HepG2 (cell line): ENCODE measurements at regions not wholly inside any gene's neighbourhood (a gene's known extent, or its start where the extent isn't known, plus 50 kb on each side); places are given as distances from the start of the nearest gene placed in this dataset.
"Not testable (repeated sequence)": the region's sequence is repeated elsewhere in the genome, so short reads cannot be mapped to it uniquely, and the experiment has no call there.

Experiments
- ATAC-seq: fragments of 200-7000 bp; cut with Tn5 transposase; 3 replicates; pipeline ENCODE4 v1.9.1; 2020; ENCODE audit warnings: mild to moderate bottlenecking, moderate library complexity
- BruUV-seq: library from RNA; stranded (reverse); fragments of 400-500 nt; replicated peaks from 2 replicates; lab custom pipeline; 2021; lab: Mats Ljungman, UMichigan
- CTCF ChIA-PET: fragments of 300-600 bp; formaldehyde crosslinking; extraction: SDS; loops from one replicate; lab custom pipeline; 2021; ENCODE audit warnings: low total read pairs, inconsistent platforms, low intra/inter-chr PET ratio; lab: Yijun Ruan, JAX
- POLR2A ChIA-PET: fragments of 350-600 bp; sonication (Branson Sonifier 250); formaldehyde crosslinking; loops from one replicate; lab custom pipeline; 2020; ENCODE audit warnings: antibody characterized with exemption, inconsistent platforms; lab: Yijun Ruan, JAX
- DNase-seq: peaks from one replicate; pipeline ENCODE4 v3.0.0-alpha.2; 2015; ENCODE audit warnings: low spot score
- FAIRE-seq: peaks from 3 replicates; lab custom pipeline; 2011; peaks lifted over from hg19 to GRCh38; lab: Jason Lieb, UNC
- H2AFZ ChIP-seq: one replicate; pipeline ENCODE4 v1.6.1; 2011; ENCODE audit warnings: low read length, inconsistent platforms
- H3K27ac ChIP-seq: fragments of 300-600 bp; 3 replicates; pipeline ENCODE4 v1.8.0; 2011; ENCODE audit warnings: mixed run types, mild to moderate bottlenecking, mixed read lengths, low read length, inconsistent platforms; ENCODE audit not compliant: insufficient read depth; ENCODE audit errors: extremely low read length
- H3K27me3 ChIP-seq, 2 experiments: fragments of 200-600 bp in 1 of 2; 2 replicates in 1 of 2; 3 replicates in 1 of 2; pipeline versions ENCODE4 v1.6.0 to v1.8.0; 2011; ENCODE audit warnings: low read length in 2 of 2, mild to moderate bottlenecking in 2 of 2, moderate library complexity in 2 of 2, inconsistent platforms in 1 of 2; ENCODE audit not compliant: insufficient read depth in 2 of 2, control insufficient read depth in 1 of 2
- H3K36me3 ChIP-seq, 2 experiments: fragments of 200-600 bp in 1 of 2; replicated peaks in 1 of 2; 2 replicates in 1 of 2; 3 replicates in 1 of 2; pipeline versions ENCODE4 v1.5.1 to v1.8.0; 2011; ENCODE audit warnings: low read length in 2 of 2, inconsistent platforms in 1 of 2; ENCODE audit not compliant: insufficient read depth in 2 of 2, control insufficient read depth in 1 of 2
- H3K4me1 ChIP-seq: 2 replicates; pipeline ENCODE4 v1.5.1; 2012; ENCODE audit warnings: low read length, inconsistent platforms; ENCODE audit not compliant: insufficient read depth
- H3K4me2 ChIP-seq: 2 replicates; pipeline ENCODE4 v1.6.0; 2011; ENCODE audit warnings: low read depth, low read length, inconsistent platforms
- H3K4me3 ChIP-seq, 3 experiments: fragments of 200-600 bp in 1 of 3; sonication (generic), shearing (Covaris generic) in 1 of 3; replicated peaks in 1 of 3; 2 replicates each; pipeline ENCODE4 v1.5.1; 2011 to 2016; ENCODE audit warnings: low read length in 3 of 3, inconsistent platforms in 2 of 3, low read depth in 2 of 3, mild to moderate bottlenecking in 2 of 3, control low read depth in 1 of 3, mixed read lengths in 1 of 3; ENCODE audit not compliant: insufficient read depth in 1 of 3
- H3K79me2 ChIP-seq: one replicate; pipeline ENCODE4 v1.6.1; 2011; ENCODE audit warnings: low read length, inconsistent platforms; ENCODE audit not compliant: insufficient read depth
- H3K9ac ChIP-seq: 2 replicates; pipeline ENCODE4 v1.6.0; 2011; ENCODE audit warnings: mild to moderate bottlenecking, low read depth, low read length, inconsistent platforms; ENCODE audit not compliant: insufficient read depth
- H3K9me3 ChIP-seq: 2 replicates; pipeline ENCODE4 v1.5.1; 2012; ENCODE audit warnings: mild to moderate bottlenecking, low read length
- H4K20me1 ChIP-seq: 2 replicates; pipeline ENCODE4 v1.6.0; 2011; ENCODE audit warnings: inconsistent platforms, mild to moderate bottlenecking, low read length, moderate library complexity; ENCODE audit not compliant: insufficient read depth
- DMAP1 ChIP-seq: IDR thresholded peaks from 2 replicates; pipeline ENCODE4 v1.6.1; 2016
- FOXK2 ChIP-seq: fragments of 450-650 bp; IDR thresholded peaks from 2 replicates; pipeline ENCODE4 v1.6.1; 2016
- GFI1 ChIP-seq: sonication (generic); formaldehyde crosslinking; IDR thresholded peaks from 2 replicates; pipeline ENCODE4 v1.5.0; 2020; ENCODE audit warnings: missing genetic modification reagents, mild to moderate bottlenecking, borderline replicate concordance
- IKZF5 ChIP-seq: IDR thresholded peaks from 2 replicates; pipeline ENCODE4 v1.6.1; 2018; ENCODE audit warnings: missing genetic modification reagents, mild to moderate bottlenecking, missing compliant biosample characterization
- MAFF ChIP-seq: IDR thresholded peaks from 2 replicates; pipeline ENCODE4 v1.6.1; 2011; ENCODE audit warnings: low read depth, low read length, improper control_type of control experiment
- NFE2 ChIP-seq: sonication (generic); formaldehyde crosslinking; IDR thresholded peaks from 2 replicates; pipeline ENCODE4 v1.4.0; 2020; ENCODE audit warnings: missing genetic modification reagents
- PITX1 ChIP-seq: sonication (generic); formaldehyde crosslinking; IDR thresholded peaks from 2 replicates; pipeline ENCODE4 v1.5.1; 2020; ENCODE audit warnings: mild to moderate bottlenecking, missing genetic modification reagents
- PLRG1 ChIP-seq: fragments of 450-650 bp; conservative IDR thresholded peaks from 2 replicates; pipeline ENCODE4 v1.6.1; 2016
- PRMT3 ChIP-seq: sonication (generic); formaldehyde crosslinking; IDR thresholded peaks from 2 replicates; pipeline ENCODE4 v1.8.1; 2022; ENCODE audit warnings: low read depth, mild to moderate bottlenecking, moderate library complexity, missing genetic modification reagents, borderline replicate concordance
- SKIL ChIP-seq: sonication (generic); formaldehyde crosslinking; IDR thresholded peaks from 2 replicates; pipeline ENCODE4 v1.8.0; 2022; ENCODE audit warnings: missing genetic modification reagents, mild to moderate bottlenecking, moderate library complexity, borderline replicate concordance
- TFDP1 ChIP-seq: IDR thresholded peaks from 2 replicates; pipeline ENCODE4 v1.6.1; 2016; ENCODE audit warnings: missing compliant biosample characterization, missing genetic modification reagents, borderline replicate concordance
- ZNF33B ChIP-seq: sonication (generic); formaldehyde crosslinking; IDR thresholded peaks from 2 replicates; pipeline ENCODE4 v1.5.1; 2020; ENCODE audit warnings: mild to moderate bottlenecking, missing genetic modification reagents
- ZNF746 ChIP-seq: sonication (generic); formaldehyde crosslinking; IDR thresholded peaks from 2 replicates; pipeline ENCODE4 v1.8.0; 2022; ENCODE audit warnings: mild to moderate bottlenecking, missing genetic modification reagents
- ZNF776 ChIP-seq: sonication (generic); formaldehyde crosslinking; IDR thresholded peaks from 2 replicates; pipeline ENCODE4 v1.4.0; 2020; ENCODE audit warnings: mild to moderate bottlenecking, missing genetic modification reagents
- WGBS: methylation state at CpG from one replicate; pipeline ENCODE4 v1.1.6; 2017; ENCODE audit warnings: low lambda C conversion rate; 5-methylcytosine and 5-hydroxymethylcytosine counted together
- in situ Hi-C: cut with HindIII; loops from 2 replicates; pipeline ENCODE4 v1.10.0; 2017; ENCODE audit warnings: low pct_unique_long_range_greater_than_20kb; ENCODE audit not compliant: extremely low pct_ligation_motif_present
- intact Hi-C: fragments of 100-400 bp; cut with micrococcal nuclease; formaldehyde crosslinking; loops from one replicate; pipeline ENCODE4 v1.10.0; 2022; ENCODE audit not compliant: unreplicated experiment

- H3K9ac ChIP-seq, H4K20me1 ChIP-seq, H3K4me2 ChIP-seq, H3K27me3 ChIP-seq, intact Hi-C loops, H3K4me3 ChIP-seq, BruUV-seq, H3K9me3 ChIP-seq, POLR2A ChIA-PET, H3K27ac ChIP-seq, H3K36me3 ChIP-seq, H2AFZ ChIP-seq, in situ Hi-C loops, FAIRE-seq, H3K4me1 ChIP-seq, CTCF ChIA-PET, ATAC-seq, H3K79me2 ChIP-seq, DNase-seq: not testable (repeated sequence)
- 55% methylated on average over 5 of the region's 5 CpGs for WGBS
Observed at GRCh38 chr17:70752461-70752860, 583.1 kb downstream of the KCNJ2 start.

GRCh38 chr17:70752966-70753467 is 583.7 kb downstream of the KCNJ2 start:
- ChIA-PET POLR2A (no interaction called here), CTCF (no interaction called here)
- Histone ChIP-seq H3K79me2 (no peaks in the 10 kb centered on the region), H3K4me3 (no peak overlapping the region), H3K27me3 (no peaks in the 10 kb centered on the region), H3K27ac (no peak overlapping the region), H3K9me3 (no peaks in the 10 kb centered on the region), H3K4me1 (no peaks in the 10 kb centered on the region), H4K20me1 (no peaks in the 10 kb centered on the region), H3K36me3 (no peaks in the 10 kb centered on the region), H2AFZ (no peak overlapping the region), H3K9ac (no peak overlapping the region), H3K4me2 (no peak overlapping the region)
- no peak for FAIRE-seq
- ATAC-seq, result no peak
- BruUV-seq, result no TSS peak
- in situ Hi-C loops (no loop called here), intact Hi-C loops (no loop called here)
- no peak for DNase-seq
- 71% methylated on average over 1 of the region's 1 CpG for WGBS
- no peak for TF ChIP-seq ZNF746
- no peak for TF ChIP-seq FOXK2
- no peak for TF ChIP-seq MAFF
- no peak for TF ChIP-seq PRMT3 (CRISPR knock-in tag)
- no peak for TF ChIP-seq GFI1 (CRISPR knock-in tag)
- TF ChIP-seq ZNF776, result no peak
- TF ChIP-seq PITX1 (CRISPR knock-in tag), result no peak
- TF ChIP-seq TFDP1, result no peak
- TF ChIP-seq IKZF5 (CRISPR knock-in tag), result no peak
- TF ChIP-seq ZNF33B (CRISPR knock-in tag), result no peak
- TF ChIP-seq DMAP1 (CRISPR knock-in tag), result no peak
- no peak for TF ChIP-seq SKIL
- no peak for TF ChIP-seq NFE2
- no peak for TF ChIP-seq PLRG1
